8988T (cell line): ENCODE measurements at regions not wholly inside any gene's neighbourhood (a gene's known extent, or its start where the extent isn't known, plus 50 kb on each side); places are given as distances from the start of the nearest gene placed in this dataset.
"Not testable (repeated sequence)": the region's sequence is repeated elsewhere in the genome, so short reads cannot be mapped to it uniquely, and the experiment has no call there.

Source experiments
- DNase-seq: peaks from one replicate; pipeline ENCODE4 v3.0.0; 2011

- DNase-seq, result no peak
These were observed 809.3 kb downstream of the C4orf33 start for GRCh38 chr4:129905256-129905655.

GRCh38 chr4:129908117-129908516 is 812.2 kb downstream of the C4orf33 start:
- no peak for DNase-seq

- no peak for DNase-seq
These were observed 821.0 kb downstream of the C4orf33 start for GRCh38 chr4:129916991-129917390.

GRCh38 chr4:129917651-129918050 is 821.7 kb downstream of the C4orf33 start:
- no peak for DNase-seq

GRCh38 chr4:129926936-129927335 is 831.0 kb downstream of the C4orf33 start:
- DNase-seq, result no peak

- no peak for DNase-seq
These were observed 833.1 kb downstream of the C4orf33 start for GRCh38 chr4:129929052-129929451.

- no peak for DNase-seq
These were observed 834.0 kb downstream of the C4orf33 start for GRCh38 chr4:129929984-129930383.

GRCh38 chr4:129950217-129950616 is 854.3 kb downstream of the C4orf33 start:
- no peak for DNase-seq

- DNase-seq, result no peak
These were observed 870.2 kb downstream of the C4orf33 start for GRCh38 chr4:129966175-129966574.

GRCh38 chr4:129968366-129968765 is 872.4 kb downstream of the C4orf33 start:
- no peak for DNase-seq

GRCh38 chr4:129968778-129969177 is 872.8 kb downstream of the C4orf33 start:
- no peak for DNase-seq

GRCh38 chr4:129970801-129971200 is 874.8 kb downstream of the C4orf33 start:
- DNase-seq, result no peak

- DNase-seq, result no peak
These were observed 875.5 kb downstream of the C4orf33 start for GRCh38 chr4:129971419-129971818.

GRCh38 chr4:129972257-129972656 is 876.3 kb downstream of the C4orf33 start:
- no peak for DNase-seq

GRCh38 chr4:129974730-129975129 is 878.8 kb downstream of the C4orf33 start:
- no peak for DNase-seq

- no peak for DNase-seq
These were observed 882.4 kb downstream of the C4orf33 start for GRCh38 chr4:129978315-129978714.

- no peak for DNase-seq
These were observed 893.0 kb downstream of the C4orf33 start for GRCh38 chr4:129988957-129989356.

- no peak for DNase-seq
These were observed 898.8 kb downstream of the C4orf33 start for GRCh38 chr4:129994715-129995114.

GRCh38 chr4:129998436-129999150 is 902.6 kb downstream of the C4orf33 start:
- DNase-seq, result no peak

- DNase-seq, result no peak
These were observed 903.2 kb downstream of the C4orf33 start for GRCh38 chr4:129999156-129999555.

- DNase-seq, result no peak
These were observed 912.5 kb downstream of the C4orf33 start for GRCh38 chr4:130008461-130008860.

- not testable (repeated sequence) for DNase-seq
These were observed 916.9 kb downstream of the C4orf33 start for GRCh38 chr4:130012806-130013205.

GRCh38 chr4:130021706-130022105 is 925.8 kb downstream of the C4orf33 start:
- no peak for DNase-seq

GRCh38 chr4:130023088-130023487 is 927.1 kb downstream of the C4orf33 start:
- DNase-seq, result no peak

- DNase-seq, result no peak
These were observed 929.7 kb downstream of the C4orf33 start for GRCh38 chr4:130025701-130026100.
